ENCODE measurements at regions not wholly inside any gene's neighbourhood (a gene's known extent, or its start where the extent isn't known, plus 50 kb on each side); places are given as distances from the start of the nearest gene placed in this dataset.

GRCh38 chr13:100917011-100917410 is 242.4 kb upstream of the TMTC4 start:
- in situ Hi-C loops (cut with HindIII; ENCODE audit: low sequenced_read_pairs): no loop called here
- no peak for TF ChIP-seq CTCF (IDR thresholded peaks at IDR 0.05; ENCODE audit: low read depth, low read length, missing control alignments)
- no peak for DNase-seq (ENCODE audit: low read depth)
- no peak overlapping the region for H3K4me3 ChIP-seq (ENCODE audit: low read depth, low read length)

- no peak overlapping the region for H3K4me3 ChIP-seq (ENCODE audit: low read depth, low read length)
- TF ChIP-seq CTCF (IDR thresholded peaks at IDR 0.05; ENCODE audit: low read depth, low read length, missing control alignments): no peak
- DNase-seq (ENCODE audit: low read depth): no peak
- in situ Hi-C loops (cut with HindIII; ENCODE audit: low sequenced_read_pairs): no loop called here
These were observed 238.5 kb upstream of the TMTC4 start for GRCh38 chr13:100913143-100913542.

- TF ChIP-seq CTCF (IDR thresholded peaks at IDR 0.05; ENCODE audit: low read depth, low read length, missing control alignments): no peak
- no peak overlapping the region for H3K4me3 ChIP-seq (ENCODE audit: low read depth, low read length)
- in situ Hi-C loops (cut with HindIII; ENCODE audit: low sequenced_read_pairs): no loop called here
- no peak for DNase-seq (ENCODE audit: low read depth)
These were observed 229.8 kb upstream of the TMTC4 start for GRCh38 chr13:100904293-100904976.

GRCh38 chr13:100899720-100900316 is 225.2 kb upstream of the TMTC4 start:
- TF ChIP-seq CTCF (IDR thresholded peaks at IDR 0.05; ENCODE audit: low read depth, low read length, missing control alignments): no peak
- in situ Hi-C loops (cut with HindIII; ENCODE audit: low sequenced_read_pairs): no loop called here
- no peak overlapping the region for H3K4me3 ChIP-seq (ENCODE audit: low read depth, low read length)
- no peak for DNase-seq (ENCODE audit: low read depth)

GRCh38 chr13:100898431-100898830 is 223.8 kb upstream of the TMTC4 start:
- no peak overlapping the region for H3K4me3 ChIP-seq (ENCODE audit: low read depth, low read length)
- DNase-seq (ENCODE audit: low read depth): no peak
- in situ Hi-C loops (cut with HindIII; ENCODE audit: low sequenced_read_pairs): no loop called here
- TF ChIP-seq CTCF (IDR thresholded peaks at IDR 0.05; ENCODE audit: low read depth, low read length, missing control alignments): no peak

- peak; percentile 2 for DNase-seq (ENCODE audit: low read depth)
- in situ Hi-C loops (cut with HindIII; ENCODE audit: low sequenced_read_pairs): no loop called here
- H3K4me3 ChIP-seq (ENCODE audit: low read depth, low read length): no peak overlapping the region
- no peak for TF ChIP-seq CTCF (IDR thresholded peaks at IDR 0.05; ENCODE audit: low read depth, low read length, missing control alignments)
These were observed 221.1 kb upstream of the TMTC4 start for GRCh38 chr13:100895651-100896050.

All from astrocyte of the cerebellum (primary cell).